OCI-LY3 (cell line): ENCODE measurements at regions not wholly inside any gene's neighbourhood (a gene's known extent, or its start where the extent isn't known, plus 50 kb on each side); places are given as distances from the start of the nearest gene placed in this dataset.

Experiments used
- CTCF ChIP-seq: fragments of 200-600, 300-600 bp; sonication (generic); IDR thresholded peaks from 2 replicates; pipeline ENCODE4 v1.5.1; 2014; ENCODE audit warnings: antibody characterized with exemption, low read length, low read depth
- EZH2phosphoT487 ChIP-seq: fragments of 200-600 bp; shearing (Covaris generic); IDR thresholded peaks from 2 replicates; pipeline ENCODE4 v1.6.1; 2018; ENCODE audit warnings: antibody characterized with exemption, mixed run types, low read depth

- no peak for TF ChIP-seq EZH2phosphoT487
- TF ChIP-seq CTCF: no peak
Observed at GRCh38 chr9:96064826-96065481, 189.5 kb downstream of the ERCC6L2 start.
